ENCODE measurements at regions not wholly inside any gene's neighbourhood (a gene's known extent, or its start where the extent isn't known, plus 50 kb on each side); places are given as distances from the start of the nearest gene placed in this dataset.

DNA sequence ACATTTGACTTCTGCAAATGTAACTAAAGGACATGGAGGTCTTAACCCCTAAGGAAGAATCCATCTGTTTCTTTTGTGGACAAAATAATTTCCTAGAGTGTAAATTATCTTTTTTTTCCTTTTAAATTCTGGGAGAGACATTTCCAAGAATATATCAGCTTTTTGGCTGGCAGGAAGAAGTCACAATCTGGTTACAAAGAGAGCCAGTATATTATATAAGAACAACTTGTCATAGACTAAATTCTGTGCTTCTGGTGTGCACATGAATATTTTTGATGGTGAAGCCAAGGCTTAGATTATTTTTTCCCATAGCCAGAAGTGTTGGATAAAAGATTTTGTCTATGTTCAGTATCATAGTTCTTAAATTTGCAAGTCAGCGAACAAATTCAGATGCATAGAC lies 500.6 kb downstream of the XIRP2 start:
- Histone ChIP-seq H3K9ac (ENCODE audit: control insufficient read depth, extremely low read depth, insufficient read depth, low read length) (no peak overlapping the region), H2AFZ (ENCODE audit: control insufficient read depth, low read length) (no peak overlapping the region), H3K4me3 (ENCODE audit: control insufficient read depth in 2 of 3, extremely low read depth in 1 of 3, insufficient read depth in 2 of 3, low read depth in 1 of 3, low read length in 3 of 3) (no peak overlapping the region), H3K9me3 (ENCODE audit: control insufficient read depth, low read depth, low read length) (no peaks in the 10 kb centered on the region), H4K20me1 (ENCODE audit: control insufficient read depth, extremely low read depth, insufficient read depth, low read length) (no peaks in the 10 kb centered on the region), H3K9me1 (ENCODE audit: control insufficient read depth, extremely low read depth, insufficient read depth, low read length) (no peaks in the 10 kb centered on the region), H3K36me3 (ENCODE audit: control insufficient read depth in 2 of 2, extremely low read depth in 1 of 2, insufficient read depth in 2 of 2, low read length in 2 of 2) (no peaks in the 10 kb centered on the region), H3K79me2 (ENCODE audit: control insufficient read depth, insufficient read depth, low read length) (no peaks in the 10 kb centered on the region), H3K4me2 (ENCODE audit: control insufficient read depth, extremely low read depth, insufficient read depth, low read depth, low read length) (no peak overlapping the region), H3K4me1 (ENCODE audit: control insufficient read depth, extremely low read depth, insufficient read depth, low read length) (no peaks in the 10 kb centered on the region), H3K27me3 (ENCODE audit: control insufficient read depth, extremely low read depth, insufficient read depth, low read length) (no peaks in the 10 kb centered on the region), H3K27ac (ENCODE audit: control insufficient read depth, insufficient read depth, low read length) (no peak overlapping the region)
- no peak for FAIRE-seq
- dilution Hi-C loops (cut with MboI; ENCODE audit: extremely low pct_ligation_motif_present, low sequenced_read_pairs): no loop called here
- DNase-seq (ENCODE audit: low read depth, low spot score): no peak
- TF ChIP-seq EZH2 (IDR thresholded peaks at IDR 0.05; ENCODE audit: low read length): no peak
- TF ChIP-seq, protein P1, sequence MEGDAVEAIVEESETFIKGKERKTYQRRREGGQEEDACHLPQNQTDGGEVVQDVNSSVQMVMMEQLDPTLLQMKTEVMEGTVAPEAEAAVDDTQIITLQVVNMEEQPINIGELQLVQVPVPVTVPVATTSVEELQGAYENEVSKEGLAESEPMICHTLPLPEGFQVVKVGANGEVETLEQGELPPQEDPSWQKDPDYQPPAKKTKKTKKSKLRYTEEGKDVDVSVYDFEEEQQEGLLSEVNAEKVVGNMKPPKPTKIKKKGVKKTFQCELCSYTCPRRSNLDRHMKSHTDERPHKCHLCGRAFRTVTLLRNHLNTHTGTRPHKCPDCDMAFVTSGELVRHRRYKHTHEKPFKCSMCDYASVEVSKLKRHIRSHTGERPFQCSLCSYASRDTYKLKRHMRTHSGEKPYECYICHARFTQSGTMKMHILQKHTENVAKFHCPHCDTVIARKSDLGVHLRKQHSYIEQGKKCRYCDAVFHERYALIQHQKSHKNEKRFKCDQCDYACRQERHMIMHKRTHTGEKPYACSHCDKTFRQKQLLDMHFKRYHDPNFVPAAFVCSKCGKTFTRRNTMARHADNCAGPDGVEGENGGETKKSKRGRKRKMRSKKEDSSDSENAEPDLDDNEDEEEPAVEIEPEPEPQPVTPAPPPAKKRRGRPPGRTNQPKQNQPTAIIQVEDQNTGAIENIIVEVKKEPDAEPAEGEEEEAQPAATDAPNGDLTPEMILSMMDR (optimal IDR thresholded peaks at IDR 0.05 in 1 of 3, IDR thresholded peaks at IDR 0.05 in 1 of 3, conservative IDR thresholded peaks at IDR 0.05 in 1 of 3; ENCODE audit: extremely low read depth in 1 of 3, insufficient read depth in 2 of 3, low read length in 3 of 3): no peak

DNA sequence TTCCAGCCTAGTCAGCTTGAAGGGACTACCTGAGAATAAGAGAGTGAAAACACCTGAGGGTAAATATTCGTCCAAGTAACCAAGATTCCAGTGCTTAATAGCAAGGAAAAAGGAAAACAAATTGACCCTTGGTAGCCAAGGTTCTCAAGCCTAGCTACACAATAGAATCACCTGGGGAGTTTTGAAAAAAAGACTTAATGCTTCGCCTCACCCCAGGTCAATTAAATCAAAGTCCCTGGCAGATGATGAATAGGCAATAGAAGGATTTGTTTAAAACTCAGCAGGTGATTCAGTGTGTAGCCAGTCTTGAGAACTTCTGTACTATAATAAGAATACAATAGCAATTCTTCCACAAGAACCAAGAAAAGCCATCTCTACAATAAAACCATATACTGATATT lies 500.2 kb downstream of the XIRP2 start:
- TF ChIP-seq EZH2 (IDR thresholded peaks at IDR 0.05; ENCODE audit: low read length): no peak
- no peak overlapping the region for H3K4me3 ChIP-seq (ENCODE audit: control insufficient read depth in 2 of 3, extremely low read depth in 1 of 3, insufficient read depth in 2 of 3, low read depth in 1 of 3, low read length in 3 of 3)
- no peaks in the 10 kb centered on the region for H3K36me3 ChIP-seq (ENCODE audit: control insufficient read depth in 2 of 2, extremely low read depth in 1 of 2, insufficient read depth in 2 of 2, low read length in 2 of 2)
- FAIRE-seq: no peak
- H4K20me1 ChIP-seq (ENCODE audit: control insufficient read depth, extremely low read depth, insufficient read depth, low read length): no peaks in the 10 kb centered on the region
- no peak overlapping the region for H3K9ac ChIP-seq (ENCODE audit: control insufficient read depth, extremely low read depth, insufficient read depth, low read length)
- H3K9me1 ChIP-seq (ENCODE audit: control insufficient read depth, extremely low read depth, insufficient read depth, low read length): no peaks in the 10 kb centered on the region
- H3K4me1 ChIP-seq (ENCODE audit: control insufficient read depth, extremely low read depth, insufficient read depth, low read length): no peaks in the 10 kb centered on the region
- no peak overlapping the region for H2AFZ ChIP-seq (ENCODE audit: control insufficient read depth, low read length)
- H3K9me3 ChIP-seq (ENCODE audit: control insufficient read depth, low read depth, low read length): no peaks in the 10 kb centered on the region
- dilution Hi-C loops (cut with MboI; ENCODE audit: extremely low pct_ligation_motif_present, low sequenced_read_pairs): no loop called here
- no peaks in the 10 kb centered on the region for H3K79me2 ChIP-seq (ENCODE audit: control insufficient read depth, insufficient read depth, low read length)
- H3K4me2 ChIP-seq (ENCODE audit: control insufficient read depth, extremely low read depth, insufficient read depth, low read depth, low read length): no peak overlapping the region
- H3K27me3 ChIP-seq (ENCODE audit: control insufficient read depth, extremely low read depth, insufficient read depth, low read length): no peaks in the 10 kb centered on the region
- DNase-seq (ENCODE audit: low read depth, low spot score): no peak
- no peak overlapping the region for H3K27ac ChIP-seq (ENCODE audit: control insufficient read depth, insufficient read depth, low read length)

DNA sequence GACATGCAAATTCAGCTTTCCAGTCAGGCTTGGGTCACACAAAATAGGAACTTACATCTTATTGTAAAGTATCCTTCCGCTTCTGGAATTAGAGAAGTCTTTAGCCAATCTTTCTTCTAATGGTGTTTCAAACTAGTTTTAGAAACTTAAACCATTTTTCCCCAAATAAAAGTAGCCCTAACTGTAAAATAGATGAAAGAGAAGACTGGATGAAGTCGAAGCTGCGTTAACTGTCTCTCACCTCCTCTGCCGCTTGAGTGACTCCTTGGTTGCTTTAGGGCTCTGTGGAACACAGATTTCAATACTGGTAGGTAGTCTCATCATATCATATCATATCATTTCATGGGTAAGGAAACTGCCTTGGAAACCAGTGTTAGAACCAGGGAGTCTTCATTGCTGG lies 498.4 kb downstream of the XIRP2 start:
- Histone ChIP-seq H3K9ac (ENCODE audit: control insufficient read depth, extremely low read depth, insufficient read depth, low read length) (no peak overlapping the region), H2AFZ (ENCODE audit: control insufficient read depth, low read length) (no peak overlapping the region), H3K79me2 (ENCODE audit: control insufficient read depth, insufficient read depth, low read length) (no peaks in the 10 kb centered on the region), H3K4me1 (ENCODE audit: control insufficient read depth, extremely low read depth, insufficient read depth, low read length) (no peaks in the 10 kb centered on the region), H3K27me3 (ENCODE audit: control insufficient read depth, extremely low read depth, insufficient read depth, low read length) (no peaks in the 10 kb centered on the region), H3K36me3 (ENCODE audit: control insufficient read depth in 2 of 2, extremely low read depth in 1 of 2, insufficient read depth in 2 of 2, low read length in 2 of 2) (no peaks in the 10 kb centered on the region), H3K27ac (ENCODE audit: control insufficient read depth, insufficient read depth, low read length) (no peak overlapping the region), H3K9me1 (ENCODE audit: control insufficient read depth, extremely low read depth, insufficient read depth, low read length) (no peaks in the 10 kb centered on the region), H3K4me3 (ENCODE audit: control insufficient read depth in 2 of 3, extremely low read depth in 1 of 3, insufficient read depth in 2 of 3, low read depth in 1 of 3, low read length in 3 of 3) (no peak overlapping the region), H3K9me3 (ENCODE audit: control insufficient read depth, low read depth, low read length) (no peaks in the 10 kb centered on the region), H3K4me2 (ENCODE audit: control insufficient read depth, extremely low read depth, insufficient read depth, low read depth, low read length) (no peak overlapping the region), H4K20me1 (ENCODE audit: control insufficient read depth, extremely low read depth, insufficient read depth, low read length) (no peaks in the 10 kb centered on the region)
- DNase-seq (ENCODE audit: low read depth, low spot score) (no peak), FAIRE-seq (no peak)
- dilution Hi-C loops (cut with MboI; ENCODE audit: extremely low pct_ligation_motif_present, low sequenced_read_pairs): no loop called here
- TF ChIP-seq, protein P1 (optimal IDR thresholded peaks at IDR 0.05 in 1 of 3, IDR thresholded peaks at IDR 0.05 in 1 of 3, conservative IDR thresholded peaks at IDR 0.05 in 1 of 3; ENCODE audit: extremely low read depth in 1 of 3, insufficient read depth in 2 of 3, low read length in 3 of 3): no peak
- TF ChIP-seq EZH2 (IDR thresholded peaks at IDR 0.05; ENCODE audit: low read length): no peak

Measured in keratinocyte (primary cell).